Activated B cell treated with CpG ODN at 0.5 μM for 24 hours (primary cell): ENCODE measurements at regions not wholly inside any gene's neighbourhood (a gene's known extent, or its start where the extent isn't known, plus 50 kb on each side); places are given as distances from the start of the nearest gene placed in this dataset.

Experiments used
- ATAC-seq: fragments of 200-7000 bp; cut with Tn5 transposase; one replicate; pipeline ENCODE4 v1.10.0; 2021; ENCODE audit warnings: low read depth, mild to moderate bottlenecking, moderate library complexity
- CTCF ChIA-PET: fragments of 350-600 bp; sonication (Branson Sonifier 250); formaldehyde crosslinking; loops from one replicate; lab custom pipeline; 2021; ENCODE audit warnings: antibody characterized with exemption; lab: Charles Lee
- POLR2A ChIA-PET: fragments of 350-600 bp; sonication (Branson Sonifier 250); formaldehyde crosslinking; loops from one replicate; lab custom pipeline; 2021; ENCODE audit warnings: antibody characterized with exemption; lab: Charles Lee
- DNase-seq: peaks from one replicate; pipeline ENCODE4 v3.0.0; 2022
- H3K27ac Mint-ChIP-seq: one replicate; pipeline ENCODE4 v1.8.0; 2020; ENCODE audit warnings: mixed read lengths
- H3K27me3 Mint-ChIP-seq: one replicate; pipeline ENCODE4 v1.8.0; 2021; ENCODE audit warnings: mixed read lengths
- H3K36me3 Mint-ChIP-seq: one replicate; pipeline ENCODE4 v1.8.0; 2021; ENCODE audit warnings: low read depth, mixed read lengths
- H3K4me1 Mint-ChIP-seq: one replicate; pipeline ENCODE4 v1.8.0; 2021; ENCODE audit warnings: mixed read lengths
- H3K4me3 Mint-ChIP-seq: one replicate; pipeline ENCODE4 v1.8.0; 2020; ENCODE audit warnings: mild to moderate bottlenecking, mixed read lengths
- H3K9me3 Mint-ChIP-seq: one replicate; pipeline ENCODE4 v1.8.0; 2020; ENCODE audit warnings: mixed read lengths
- intact Hi-C: fragments of 100-400 bp; cut with micrococcal nuclease; formaldehyde crosslinking; loops from one replicate; pipeline ENCODE4 v1.15.1; 2024
- TF ChIP-seq, protein P1 (sequence below): fragments of 200-600 bp; IDR thresholded peaks from one replicate; pipeline ENCODE4 v1.8.0; 2022; ENCODE audit warnings: antibody characterized with exemption, mild to moderate bottlenecking

DNA sequence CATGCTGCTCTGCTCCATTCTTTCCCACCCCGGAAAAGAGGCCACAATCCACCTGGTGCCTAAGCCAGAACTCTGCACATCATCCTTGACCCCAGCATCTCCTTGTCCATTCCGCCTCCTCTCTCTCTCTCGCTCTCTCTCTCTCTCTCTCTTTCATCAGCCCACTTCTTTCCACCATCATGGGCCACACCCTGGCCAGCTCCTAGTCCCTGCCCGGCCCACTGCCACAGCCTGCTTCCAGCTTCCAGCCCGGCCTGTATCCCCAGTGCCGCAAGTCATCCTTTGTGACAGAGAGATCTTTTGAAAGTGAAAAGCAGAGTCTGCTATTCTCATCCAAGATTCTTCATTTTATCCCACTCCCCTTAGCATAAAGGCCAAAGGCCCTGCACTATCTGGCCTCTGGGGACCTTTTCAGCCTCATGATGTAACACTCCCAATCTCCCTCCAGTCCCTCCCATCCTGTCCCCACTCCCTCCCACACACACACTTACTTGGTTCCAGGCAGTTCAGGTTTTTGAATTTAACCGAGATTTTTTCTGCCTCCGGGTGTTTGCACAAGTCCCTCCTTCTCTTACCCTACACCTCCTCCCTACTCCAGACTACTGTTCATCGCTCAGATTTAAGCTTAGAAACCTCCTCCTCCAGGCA lies 214.0 kb downstream of the EN1 start:
- TF ChIP-seq, protein P1, sequence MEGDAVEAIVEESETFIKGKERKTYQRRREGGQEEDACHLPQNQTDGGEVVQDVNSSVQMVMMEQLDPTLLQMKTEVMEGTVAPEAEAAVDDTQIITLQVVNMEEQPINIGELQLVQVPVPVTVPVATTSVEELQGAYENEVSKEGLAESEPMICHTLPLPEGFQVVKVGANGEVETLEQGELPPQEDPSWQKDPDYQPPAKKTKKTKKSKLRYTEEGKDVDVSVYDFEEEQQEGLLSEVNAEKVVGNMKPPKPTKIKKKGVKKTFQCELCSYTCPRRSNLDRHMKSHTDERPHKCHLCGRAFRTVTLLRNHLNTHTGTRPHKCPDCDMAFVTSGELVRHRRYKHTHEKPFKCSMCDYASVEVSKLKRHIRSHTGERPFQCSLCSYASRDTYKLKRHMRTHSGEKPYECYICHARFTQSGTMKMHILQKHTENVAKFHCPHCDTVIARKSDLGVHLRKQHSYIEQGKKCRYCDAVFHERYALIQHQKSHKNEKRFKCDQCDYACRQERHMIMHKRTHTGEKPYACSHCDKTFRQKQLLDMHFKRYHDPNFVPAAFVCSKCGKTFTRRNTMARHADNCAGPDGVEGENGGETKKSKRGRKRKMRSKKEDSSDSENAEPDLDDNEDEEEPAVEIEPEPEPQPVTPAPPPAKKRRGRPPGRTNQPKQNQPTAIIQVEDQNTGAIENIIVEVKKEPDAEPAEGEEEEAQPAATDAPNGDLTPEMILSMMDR, result no peak
- H3K4me1 Mint-ChIP-seq, result no peaks in the 10 kb centered on the region

DNA sequence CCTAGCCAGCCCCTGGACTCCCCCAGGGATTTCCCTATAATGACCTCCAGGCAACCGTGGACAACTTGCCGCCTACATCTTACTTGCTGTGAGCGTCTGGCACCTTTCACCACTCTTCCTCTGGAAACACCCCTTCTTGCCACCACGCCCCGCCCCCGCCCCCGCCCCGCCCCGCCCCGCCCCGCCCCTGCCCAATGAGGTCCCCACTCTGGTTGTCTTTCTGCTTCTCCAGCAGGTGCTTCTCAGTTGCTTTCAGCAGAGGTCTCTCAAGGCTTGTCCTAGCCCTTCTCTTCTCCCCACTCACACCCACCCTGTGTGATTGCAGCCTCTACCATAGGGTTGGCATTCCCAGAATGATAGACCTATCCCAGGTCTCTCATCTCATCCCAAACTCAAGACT lies 214.5 kb downstream of the EN1 start:
- ATAC-seq (no peak), DNase-seq (no peak)
- H3K4me1 Mint-ChIP-seq, result no peaks in the 10 kb centered on the region
- no peak overlapping the region for H3K4me3 Mint-ChIP-seq
- ChIA-PET CTCF (no interaction called here), POLR2A (no interaction called here)
- intact Hi-C loops, result no loop called here
- H3K27me3 Mint-ChIP-seq, result peaks cover 1% of the 10 kb centered on the region
- no peaks in the 10 kb centered on the region for H3K9me3 Mint-ChIP-seq
- TF ChIP-seq, protein P1, result no peak
- H3K27ac Mint-ChIP-seq, result no peak overlapping the region
- no peaks in the 10 kb centered on the region for H3K36me3 Mint-ChIP-seq

More for the DNA sequence above, 214.0 kb downstream of the EN1 start:
- no peaks in the 10 kb centered on the region for H3K9me3 Mint-ChIP-seq
- DNase-seq, result no peak
- intact Hi-C loops, result no loop called here
- no peaks in the 10 kb centered on the region for H3K36me3 Mint-ChIP-seq
- no peak overlapping the region for H3K4me3 Mint-ChIP-seq
- no peak for ATAC-seq
- no peak overlapping the region for H3K27ac Mint-ChIP-seq
- CTCF ChIA-PET, result no interaction called here
- POLR2A ChIA-PET, result no interaction called here
- H3K27me3 Mint-ChIP-seq, result peaks cover 1% of the 10 kb centered on the region

DNA sequence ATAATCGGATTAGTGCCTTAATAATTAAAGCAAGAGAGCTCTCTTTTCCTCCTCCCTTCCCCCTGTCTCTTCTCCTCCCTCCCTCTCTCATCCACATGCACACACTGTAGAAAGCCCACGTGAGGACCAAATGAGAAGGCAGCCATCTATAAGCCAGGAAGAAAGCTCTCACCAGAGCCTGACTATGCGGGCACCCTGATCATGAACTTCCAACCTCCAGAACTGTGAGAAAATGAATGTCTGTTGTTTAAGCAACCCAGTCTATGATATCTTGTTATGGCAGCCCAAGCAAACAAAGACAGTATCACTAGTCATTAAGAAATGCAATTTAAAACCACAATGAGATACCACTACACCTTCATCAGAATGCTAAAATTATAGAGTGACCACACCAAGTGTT lies 220.3 kb downstream of the EN1 start:
- DNase-seq, result no peak
- CTCF ChIA-PET, result no interaction called here
- Mint-ChIP-seq H3K9me3 (no peaks in the 10 kb centered on the region), H3K36me3 (no peaks in the 10 kb centered on the region), H3K4me1 (no peaks in the 10 kb centered on the region), H3K4me3 (no peak overlapping the region), H3K27me3 (peaks cover 1% of the 10 kb centered on the region), H3K27ac (no peak overlapping the region)
- ATAC-seq, result no peak
- TF ChIP-seq, protein P1, result no peak
- POLR2A ChIA-PET, result no interaction called here
- intact Hi-C loops, result no loop called here

DNA sequence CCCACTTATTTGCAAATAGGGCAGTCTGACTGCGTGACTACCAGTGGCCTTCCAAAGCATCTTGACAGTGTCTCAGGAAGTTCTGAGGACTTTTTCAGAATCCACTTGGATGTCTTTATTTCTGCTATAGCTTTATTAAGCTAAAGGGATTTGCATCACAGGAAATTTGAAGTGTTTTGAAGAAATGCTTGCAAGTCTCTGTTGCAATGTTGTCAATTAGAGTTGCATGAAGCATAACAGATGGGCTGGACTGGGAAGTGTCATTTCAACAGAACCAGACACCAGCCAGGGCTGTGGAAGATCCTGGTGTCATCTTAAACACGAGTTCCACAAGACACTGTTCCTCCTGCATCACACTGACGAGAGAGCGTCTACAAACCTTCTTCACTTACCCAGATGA lies 224.5 kb downstream of the EN1 start:
- POLR2A ChIA-PET, result no interaction called here
- no peak overlapping the region for H3K4me3 Mint-ChIP-seq
- H3K27ac Mint-ChIP-seq, result no peak overlapping the region
- H3K4me1 Mint-ChIP-seq, result no peaks in the 10 kb centered on the region
- no peak for ATAC-seq
- no peaks in the 10 kb centered on the region for H3K9me3 Mint-ChIP-seq
- CTCF ChIA-PET, result no interaction called here
- no peak for DNase-seq
- intact Hi-C loops, result no loop called here
- no peaks in the 10 kb centered on the region for H3K36me3 Mint-ChIP-seq
- no peaks in the 10 kb centered on the region for H3K27me3 Mint-ChIP-seq
- TF ChIP-seq, protein P1, result no peak

DNA sequence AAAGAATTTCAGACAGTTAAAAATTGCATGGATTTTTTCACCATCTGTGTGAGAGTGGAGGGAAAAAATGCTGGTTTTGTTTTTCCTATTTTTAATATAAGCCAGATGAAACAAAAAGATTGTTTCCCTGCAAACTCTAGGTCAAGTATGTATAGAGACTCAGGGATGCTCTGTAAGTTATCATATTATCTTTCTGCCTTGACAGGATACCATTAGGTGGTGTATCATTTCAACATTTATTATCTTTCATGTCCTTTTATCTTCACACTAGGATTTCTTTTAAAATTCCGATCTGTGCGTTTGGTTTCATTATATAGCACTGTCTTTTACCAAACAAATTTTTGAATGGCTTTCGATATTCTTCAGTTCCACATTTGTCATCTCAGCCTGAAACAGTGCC lies 225.3 kb downstream of the EN1 start:
- Mint-ChIP-seq H3K36me3 (no peaks in the 10 kb centered on the region), H3K4me1 (no peaks in the 10 kb centered on the region), H3K27ac (no peak overlapping the region), H3K27me3 (no peaks in the 10 kb centered on the region), H3K9me3 (no peaks in the 10 kb centered on the region), H3K4me3 (no peak overlapping the region)
- CTCF ChIA-PET, result no interaction called here
- intact Hi-C loops, result no loop called here
- ATAC-seq (no peak), DNase-seq (no peak)
- POLR2A ChIA-PET, result no interaction called here
- TF ChIP-seq, protein P1, result no peak
